ENCODE measurements at regions not wholly inside any gene's neighbourhood (a gene's known extent, or its start where the extent isn't known, plus 50 kb on each side); places are given as distances from the start of the nearest gene placed in this dataset.

- Histone ChIP-seq H3K4me2 (ENCODE audit: low read length) (no peak overlapping the region), H3K4me1 (ENCODE audit: insufficient read depth, low read length, severe bottlenecking) (no peaks in the 10 kb centered on the region), H3K27ac (ENCODE audit: low read depth, low read length, poor library complexity, severe bottlenecking) (no peak overlapping the region), H3K36me3 (ENCODE audit: insufficient read depth, low read length) (no peaks in the 10 kb centered on the region), H3K9me3 (ENCODE audit: low read length) (no peaks in the 10 kb centered on the region), H3K4me3 (ENCODE audit: low read depth, low read length, poor library complexity, severe bottlenecking) (no peak overlapping the region), H3K9me2 (ENCODE audit: low read depth, low read length) (no peaks in the 10 kb centered on the region), H3K79me2 (ENCODE audit: insufficient read depth, low read length) (no peaks in the 10 kb centered on the region), H3F3A (ENCODE audit: insufficient read depth, low read length) (no peaks in the 10 kb centered on the region), H4K20me1 (ENCODE audit: insufficient read depth, low read length) (no peaks in the 10 kb centered on the region), H3K9ac (ENCODE audit: low read length) (no peak overlapping the region), H3K27me3 (ENCODE audit: insufficient read depth, low read length) (no peaks in the 10 kb centered on the region), H2AFZ (ENCODE audit: low read length) (no peak overlapping the region)
- TF ChIP-seq EZH2 (IDR thresholded peaks at IDR 0.05; ENCODE audit: borderline replicate concordance, low read length) = no peak
- TF ChIP-seq, protein P1, sequence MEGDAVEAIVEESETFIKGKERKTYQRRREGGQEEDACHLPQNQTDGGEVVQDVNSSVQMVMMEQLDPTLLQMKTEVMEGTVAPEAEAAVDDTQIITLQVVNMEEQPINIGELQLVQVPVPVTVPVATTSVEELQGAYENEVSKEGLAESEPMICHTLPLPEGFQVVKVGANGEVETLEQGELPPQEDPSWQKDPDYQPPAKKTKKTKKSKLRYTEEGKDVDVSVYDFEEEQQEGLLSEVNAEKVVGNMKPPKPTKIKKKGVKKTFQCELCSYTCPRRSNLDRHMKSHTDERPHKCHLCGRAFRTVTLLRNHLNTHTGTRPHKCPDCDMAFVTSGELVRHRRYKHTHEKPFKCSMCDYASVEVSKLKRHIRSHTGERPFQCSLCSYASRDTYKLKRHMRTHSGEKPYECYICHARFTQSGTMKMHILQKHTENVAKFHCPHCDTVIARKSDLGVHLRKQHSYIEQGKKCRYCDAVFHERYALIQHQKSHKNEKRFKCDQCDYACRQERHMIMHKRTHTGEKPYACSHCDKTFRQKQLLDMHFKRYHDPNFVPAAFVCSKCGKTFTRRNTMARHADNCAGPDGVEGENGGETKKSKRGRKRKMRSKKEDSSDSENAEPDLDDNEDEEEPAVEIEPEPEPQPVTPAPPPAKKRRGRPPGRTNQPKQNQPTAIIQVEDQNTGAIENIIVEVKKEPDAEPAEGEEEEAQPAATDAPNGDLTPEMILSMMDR (IDR thresholded peaks at IDR 0.05; ENCODE audit: low read length) = no peak
Observed at GRCh38 chr18:68085251-68085650, 568.7 kb upstream of the DSEL start.

DNA sequence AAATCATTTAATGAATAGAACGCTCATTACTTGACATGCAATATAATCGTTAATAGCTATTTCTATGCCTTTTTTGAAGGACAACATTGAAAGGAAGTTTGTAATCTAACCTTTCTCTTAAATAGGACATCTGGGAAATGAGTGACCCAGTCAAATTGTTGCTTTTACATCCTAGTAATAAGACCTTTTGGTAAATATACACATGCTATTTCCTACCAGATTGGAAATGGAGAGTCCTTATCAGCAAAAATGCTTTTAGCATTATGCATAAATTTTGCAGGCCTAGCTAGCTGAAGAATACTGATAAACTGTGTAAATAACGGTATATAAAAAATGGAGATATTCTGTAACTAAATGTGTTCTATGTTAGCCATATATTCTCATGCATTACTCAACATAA lies 567.3 kb upstream of the DSEL start:
- no peak overlapping the region for H2AFZ ChIP-seq (ENCODE audit: low read length)
- no peaks in the 10 kb centered on the region for H4K20me1 ChIP-seq (ENCODE audit: insufficient read depth, low read length)
- TF ChIP-seq, protein P1 (IDR thresholded peaks at IDR 0.05; ENCODE audit: low read length) = no peak
- TF ChIP-seq EZH2 (IDR thresholded peaks at IDR 0.05; ENCODE audit: borderline replicate concordance, low read length) = no peak
- no peak overlapping the region for H3K27ac ChIP-seq (ENCODE audit: low read depth, low read length, poor library complexity, severe bottlenecking)
- H3K36me3 ChIP-seq (ENCODE audit: insufficient read depth, low read length) = no peaks in the 10 kb centered on the region
- H3K4me3 ChIP-seq (ENCODE audit: low read depth, low read length, poor library complexity, severe bottlenecking) = no peak overlapping the region
- H3K27me3 ChIP-seq (ENCODE audit: insufficient read depth, low read length) = no peaks in the 10 kb centered on the region
- H3K9me2 ChIP-seq (ENCODE audit: low read depth, low read length) = no peaks in the 10 kb centered on the region
- H3K9ac ChIP-seq (ENCODE audit: low read length) = no peak overlapping the region
- H3F3A ChIP-seq (ENCODE audit: insufficient read depth, low read length) = no peaks in the 10 kb centered on the region
- no peaks in the 10 kb centered on the region for H3K4me1 ChIP-seq (ENCODE audit: insufficient read depth, low read length, severe bottlenecking)
- no peak overlapping the region for H3K4me2 ChIP-seq (ENCODE audit: low read length)
- no peaks in the 10 kb centered on the region for H3K9me3 ChIP-seq (ENCODE audit: low read length)
- no peaks in the 10 kb centered on the region for H3K79me2 ChIP-seq (ENCODE audit: insufficient read depth, low read length)

- TF ChIP-seq EZH2 (IDR thresholded peaks at IDR 0.05; ENCODE audit: borderline replicate concordance, low read length) = no peak
- TF ChIP-seq, protein P1 (IDR thresholded peaks at IDR 0.05; ENCODE audit: low read length) = no peak
- Histone ChIP-seq H2AFZ (ENCODE audit: low read length) (no peak overlapping the region), H3K4me2 (ENCODE audit: low read length) (no peak overlapping the region), H3K79me2 (ENCODE audit: insufficient read depth, low read length) (no peaks in the 10 kb centered on the region), H3K27ac (ENCODE audit: low read depth, low read length, poor library complexity, severe bottlenecking) (no peak overlapping the region), H4K20me1 (ENCODE audit: insufficient read depth, low read length) (no peaks in the 10 kb centered on the region), H3K9me3 (ENCODE audit: low read length) (no peaks in the 10 kb centered on the region), H3K4me3 (ENCODE audit: low read depth, low read length, poor library complexity, severe bottlenecking) (no peak overlapping the region), H3F3A (ENCODE audit: insufficient read depth, low read length) (no peaks in the 10 kb centered on the region), H3K4me1 (ENCODE audit: insufficient read depth, low read length, severe bottlenecking) (no peaks in the 10 kb centered on the region), H3K27me3 (ENCODE audit: insufficient read depth, low read length) (no peaks in the 10 kb centered on the region), H3K36me3 (ENCODE audit: insufficient read depth, low read length) (no peaks in the 10 kb centered on the region), H3K9ac (ENCODE audit: low read length) (no peak overlapping the region), H3K9me2 (ENCODE audit: low read depth, low read length) (no peaks in the 10 kb centered on the region)
Observed at GRCh38 chr18:68083131-68083530, 566.6 kb upstream of the DSEL start.

Data from OCI-LY1 (cell line).